HG03175 (cell line): ENCODE measurements at regions not wholly inside any gene's neighbourhood (a gene's known extent, or its start where the extent isn't known, plus 50 kb on each side); places are given as distances from the start of the nearest gene placed in this dataset.
"Not testable (repeated sequence)": the region's sequence is repeated elsewhere in the genome, so short reads cannot be mapped to it uniquely, and the experiment has no call there.

Experiments
- ATAC-seq: cut with Tn5 transposase; IDR thresholded peaks from one replicate; pipeline ENCODE4 v1.9.1; 2021; ENCODE audit warnings: mild to moderate bottlenecking, moderate library complexity; ENCODE audit not compliant: unreplicated experiment

DNA sequence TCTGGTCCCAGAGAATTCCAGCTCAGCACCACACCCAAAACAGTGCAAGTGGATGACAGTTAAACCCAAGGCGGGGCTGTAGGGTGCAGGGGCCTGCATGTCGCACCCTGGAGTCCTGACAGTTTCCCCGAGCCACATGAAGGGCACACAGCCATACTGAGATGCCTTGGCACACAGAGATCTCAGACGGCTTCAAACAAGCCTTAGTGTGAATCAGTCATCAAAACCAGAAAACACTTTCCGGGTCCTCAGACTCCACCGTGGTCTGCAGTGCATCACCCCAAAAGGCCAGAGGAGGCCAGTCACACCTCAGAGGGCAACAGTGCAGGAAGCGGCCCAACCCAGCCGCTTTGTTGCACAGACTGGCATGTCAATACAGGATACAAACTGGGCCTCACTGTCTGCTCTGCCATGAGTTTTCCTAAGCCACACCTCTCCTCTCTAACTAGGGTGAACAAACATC, 64.6 kb upstream of the ENPP6 start:
- ATAC-seq = peak; percentile 39

DNA sequence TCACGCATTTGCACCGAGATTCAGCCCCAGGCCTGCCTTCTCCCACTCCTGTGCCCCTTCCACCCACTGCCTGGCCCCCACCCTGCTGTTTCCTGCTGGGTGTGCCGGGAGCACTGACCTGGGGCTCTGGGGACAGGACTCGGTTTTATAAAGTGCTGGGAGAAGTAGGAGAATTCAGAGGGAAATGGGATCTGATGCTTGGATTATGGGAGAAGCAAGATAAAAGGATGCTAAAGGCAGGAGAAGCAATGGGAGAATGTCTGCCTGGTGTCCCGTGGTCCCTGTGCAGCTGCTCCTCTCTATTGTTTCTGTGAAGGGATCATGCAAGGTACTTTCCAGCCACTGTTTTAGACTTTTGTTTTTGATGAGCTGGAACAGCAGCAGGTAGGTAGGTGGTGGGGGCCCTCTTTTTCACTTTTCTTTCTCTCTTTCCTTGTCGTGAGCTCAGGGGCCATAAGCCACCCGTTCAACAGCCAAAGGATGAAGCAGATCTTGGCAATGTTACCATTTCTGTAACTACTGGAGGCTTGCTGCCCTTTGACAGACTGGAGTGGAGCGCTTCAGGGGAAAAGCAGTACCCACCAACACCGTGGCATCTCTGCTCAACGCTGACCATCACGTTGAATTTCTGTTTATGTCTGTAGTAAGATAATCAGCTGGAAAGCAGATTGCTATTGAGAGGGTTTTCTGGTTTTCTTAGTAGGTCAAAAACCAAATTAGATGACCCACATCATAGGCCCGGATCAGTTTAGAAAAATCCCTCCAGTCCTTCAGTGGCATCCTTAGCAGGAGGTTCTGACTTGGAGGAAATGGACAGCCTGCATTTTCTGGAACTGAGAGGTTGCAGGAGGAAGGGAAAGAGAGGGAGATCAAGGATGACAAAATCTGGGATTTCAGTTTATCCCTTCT, 63.8 kb upstream of the ENPP6 start:
- no peak for ATAC-seq

GRCh38 chr4:184280591-184281071, 63.0 kb upstream of the ENPP6 start:
- peak; percentile 40 for ATAC-seq

DNA sequence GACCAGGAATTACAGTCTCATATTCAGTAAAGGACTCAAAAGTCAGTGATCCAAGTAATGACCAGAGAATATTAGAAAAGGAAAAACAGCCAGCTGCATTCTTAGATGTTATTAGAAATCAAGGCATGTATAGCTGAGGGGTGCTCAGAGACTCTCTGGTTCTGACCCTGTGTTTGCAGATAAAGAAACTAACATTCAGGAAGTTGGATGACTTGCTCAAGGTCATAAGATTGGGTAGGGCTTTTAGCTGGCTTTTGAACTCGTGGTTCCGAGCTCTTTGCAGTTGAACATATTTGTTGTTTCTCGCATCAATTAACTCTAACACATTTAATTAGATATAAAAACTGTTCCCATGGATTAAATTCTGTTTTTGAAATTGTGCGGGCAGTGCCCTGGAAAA, 62.5 kb upstream of the ENPP6 start:
- ATAC-seq = no peak

- no peak for ATAC-seq
Observed at GRCh38 chr4:184279496-184280061, 61.9 kb upstream of the ENPP6 start.

GRCh38 chr4:184277769-184278168, 60.1 kb upstream of the ENPP6 start:
- ATAC-seq = not testable (repeated sequence)

- ATAC-seq = not testable (repeated sequence)
Observed at GRCh38 chr4:184277010-184277409, 59.3 kb upstream of the ENPP6 start.

DNA sequence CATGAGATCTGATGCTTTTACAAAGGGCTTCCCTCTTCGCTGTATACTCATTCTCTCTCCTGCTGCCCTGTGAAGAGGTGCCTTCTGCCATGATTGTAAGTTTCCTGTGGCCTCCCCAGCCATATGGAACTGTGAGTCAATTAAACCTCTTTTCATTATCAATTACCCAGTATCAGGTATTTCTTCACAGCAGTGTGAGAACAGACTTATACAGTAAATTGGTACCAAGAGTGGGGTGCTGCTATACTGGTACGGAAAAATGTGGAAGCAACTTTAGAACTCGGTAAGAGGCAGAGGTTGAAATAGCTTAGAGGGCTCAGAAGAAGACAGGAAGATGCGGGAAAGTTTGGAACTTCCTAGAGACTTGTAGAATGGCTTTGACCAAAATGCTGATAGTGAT, 58.7 kb upstream of the ENPP6 start:
- ATAC-seq = not testable (repeated sequence)

DNA sequence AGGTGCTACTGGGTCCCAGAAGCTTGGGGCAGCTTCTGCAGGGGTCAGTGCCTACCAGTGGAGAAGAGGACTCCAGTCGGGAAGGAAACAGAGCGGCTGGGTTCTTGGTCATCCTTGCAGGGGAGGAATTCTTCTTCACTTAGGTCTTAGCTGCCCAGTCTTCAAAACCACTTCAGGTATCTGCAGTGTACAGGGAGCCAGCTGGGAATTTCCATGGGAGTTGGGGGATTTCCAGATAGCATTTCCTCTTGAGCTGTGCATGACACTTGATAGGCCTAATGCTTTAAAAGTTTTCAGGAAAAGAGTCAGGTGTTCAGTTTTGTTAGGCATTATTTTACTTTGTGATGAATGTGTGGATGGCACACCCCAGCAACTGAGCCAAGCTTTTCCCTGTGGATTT, 58.1 kb upstream of the ENPP6 start:
- ATAC-seq = no peak

GRCh38 chr4:184274286-184274951, 56.7 kb upstream of the ENPP6 start:
- ATAC-seq = no peak

DNA sequence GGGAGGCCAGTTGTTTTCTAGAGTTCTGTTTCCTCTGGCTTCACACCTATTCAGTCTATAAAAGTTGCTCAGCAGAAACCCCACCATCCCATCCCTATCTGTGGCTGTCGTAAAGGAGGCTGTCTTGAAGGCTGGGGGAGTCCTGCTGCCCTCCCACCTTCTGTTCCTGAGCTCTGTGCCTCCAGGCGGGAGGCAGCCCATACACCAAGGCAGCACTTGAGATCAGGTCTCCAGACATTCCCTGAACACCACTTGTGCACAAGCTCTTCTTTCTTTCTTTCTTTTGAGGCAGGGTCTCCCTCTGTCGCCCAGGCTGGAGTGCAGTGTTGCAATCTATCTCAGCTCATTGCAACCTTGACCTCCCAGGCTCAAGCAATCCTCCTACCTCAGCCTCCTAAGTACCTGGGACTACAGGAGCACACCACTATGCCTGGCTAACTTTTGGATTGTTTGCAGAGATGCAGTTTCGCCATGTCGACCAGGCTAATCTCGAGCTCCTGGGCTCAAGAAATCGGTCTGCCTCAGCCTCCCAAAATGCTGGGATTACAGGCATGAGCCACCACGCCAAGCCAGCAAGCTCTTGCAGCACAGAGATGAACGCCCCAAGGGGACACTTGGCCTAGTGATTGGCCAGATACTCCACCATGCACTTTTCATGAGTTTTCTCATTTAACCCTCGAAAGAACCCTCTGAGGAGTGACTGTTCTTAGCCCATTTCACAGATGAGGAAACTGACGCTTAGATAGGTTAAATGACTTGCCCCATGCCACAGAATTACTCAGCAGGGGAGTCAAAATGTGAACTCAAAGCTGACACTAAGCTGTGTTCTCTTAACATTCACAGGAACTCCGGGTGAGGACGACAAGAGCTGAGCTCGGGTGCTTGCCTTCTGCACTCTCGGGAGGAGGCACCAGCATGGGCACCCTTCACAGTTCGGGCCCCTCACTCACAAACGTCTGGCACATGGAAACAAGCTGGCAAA, 55.8 kb upstream of the ENPP6 start:
- ATAC-seq = no peak

DNA sequence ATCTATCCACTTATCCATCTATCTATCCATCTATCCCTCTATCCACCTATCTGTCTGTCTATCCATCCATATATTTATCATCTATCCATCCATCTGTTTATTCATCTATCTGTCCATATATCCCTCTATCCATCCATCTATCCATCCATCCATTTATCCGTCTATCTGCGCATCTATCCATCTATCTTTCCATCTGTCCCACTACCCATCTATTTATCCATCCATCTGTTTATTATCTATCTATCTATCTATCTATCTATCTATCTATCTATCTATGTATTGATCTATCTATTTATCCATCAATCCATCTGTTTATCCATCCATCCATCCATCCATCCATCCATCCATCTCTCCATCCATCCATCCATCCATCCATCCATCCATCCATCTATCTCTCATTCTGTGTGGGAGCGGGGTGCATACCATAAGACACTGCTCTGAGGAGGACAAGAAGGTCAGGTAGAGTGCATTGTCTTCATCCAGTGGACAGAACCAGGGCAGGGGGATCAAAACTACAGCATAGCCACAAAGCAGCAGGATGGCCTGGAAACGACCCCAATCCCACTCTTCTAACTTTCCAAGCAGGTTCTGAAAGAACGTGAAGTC, 53.2 kb upstream of the ENPP6 start:
- ATAC-seq = no peak

GRCh38 chr4:184269879-184270430, 52.3 kb upstream of the ENPP6 start:
- no peak for ATAC-seq

- no peak for ATAC-seq
Observed at GRCh38 chr4:184268584-184269160, 51.0 kb upstream of the ENPP6 start.

- ATAC-seq = peak; percentile 84
Observed at GRCh38 chr4:184267673-184268583, 50.3 kb upstream of the ENPP6 start.
